Neural progenitor cell (in vitro differentiated cells): ENCODE measurements at regions not wholly inside any gene's neighbourhood (a gene's known extent, or its start where the extent isn't known, plus 50 kb on each side); places are given as distances from the start of the nearest gene placed in this dataset.

Source experiments
- DNase-seq: peaks from one replicate; pipeline ENCODE4 v3.0.0-alpha.2; 2016; ENCODE audit warnings: low spot score
- H2AFZ ChIP-seq: fragments of 200-600 bp; sonication (generic); replicated peaks from 2 replicates; pipeline ENCODE4 v1.6.1; 2016; ENCODE audit warnings: antibody characterized with exemption
- H3F3A ChIP-seq: fragments of 200-600 bp; sonication (generic); 2 replicates; pipeline ENCODE4 v1.6.1; 2016; ENCODE audit warnings: antibody characterized with exemption, low read depth
- H3K27ac ChIP-seq: fragments of 200-600 bp; sonication (generic); 2 replicates; pipeline ENCODE4 v1.5.1; 2016; ENCODE audit warnings: mild to moderate bottlenecking
- H3K27me3 ChIP-seq: fragments of 200-600 bp; sonication (generic); 2 replicates; pipeline ENCODE4 v1.6.1; 2016; ENCODE audit warnings: mild to moderate bottlenecking, moderate library complexity
- H3K36me3 ChIP-seq: fragments of 200-600 bp; sonication (generic); 2 replicates; pipeline ENCODE4 v1.5.1; 2016
- H3K4me1 ChIP-seq: fragments of 200-600 bp; sonication (generic); 2 replicates; pipeline ENCODE4 v1.6.1; 2016; ENCODE audit warnings: mixed run types
- H3K4me2 ChIP-seq: fragments of 200-600 bp; sonication (generic); 2 replicates; pipeline ENCODE4 v1.6.1; 2016
- H3K4me3 ChIP-seq: fragments of 200-600 bp; sonication (generic); 2 replicates; pipeline ENCODE4 v1.5.1; 2016
- H3K79me2 ChIP-seq: fragments of 200-600 bp; sonication (generic); 2 replicates; pipeline ENCODE4 v1.6.1; 2016; ENCODE audit warnings: low read depth
- H3K9ac ChIP-seq: fragments of 200-600 bp; sonication (generic); 2 replicates; pipeline ENCODE4 v1.6.1; 2016
- H3K9me3 ChIP-seq: fragments of 200-600 bp; sonication (generic); 2 replicates; pipeline ENCODE4 v1.5.1; 2016; ENCODE audit warnings: low read depth
- H4K20me1 ChIP-seq: fragments of 200-600 bp; sonication (generic); 2 replicates; pipeline ENCODE4 v1.6.1; 2016; ENCODE audit warnings: low read depth
- H3K27ac Mint-ChIP-seq: 3 replicates; pipeline ENCODE4 v1.8.0; 2021; ENCODE audit warnings: mixed read lengths
- H3K27me3 Mint-ChIP-seq: 2 replicates; pipeline ENCODE4 v1.8.0; 2022; ENCODE audit warnings: low read depth, mild to moderate bottlenecking, inconsistent platforms, moderate library complexity, mixed read lengths; ENCODE audit not compliant: insufficient read depth
- H3K36me3 Mint-ChIP-seq: 3 replicates; pipeline ENCODE4 v1.8.0; 2021; ENCODE audit warnings: mixed read lengths
- H3K4me1 Mint-ChIP-seq: 3 replicates; pipeline ENCODE4 v1.8.0; 2021; ENCODE audit warnings: mixed read lengths
- H3K4me3 Mint-ChIP-seq: 3 replicates; pipeline ENCODE4 v1.8.0; 2021; ENCODE audit warnings: mild to moderate bottlenecking, moderate library complexity, mixed read lengths
- H3K9me3 Mint-ChIP-seq: 3 replicates; pipeline ENCODE4 v1.8.0; 2020; ENCODE audit warnings: mixed read lengths
- CTCF ChIP-seq: fragments of 200-600 bp; sonication (generic); IDR thresholded peaks from 2 replicates; pipeline ENCODE4 v1.5.1; 2017; ENCODE audit warnings: antibody characterized with exemption, mild to moderate bottlenecking
- EZH2 ChIP-seq: fragments of 200-600 bp; sonication (generic); IDR thresholded peaks from 2 replicates; pipeline ENCODE4 v1.6.1; 2017; ENCODE audit warnings: antibody characterized with exemption, mild to moderate bottlenecking, moderate library complexity
- EZH2phosphoT487 ChIP-seq: fragments of 200-600 bp; sonication (generic); IDR thresholded peaks from 2 replicates; pipeline ENCODE4 v1.6.1; 2017; ENCODE audit warnings: antibody characterized with exemption

GRCh38 chr6:14770040-14770439 lies 475.8 kb upstream of the JARID2 start:
- Mint-ChIP-seq H3K4me1 (peaks cover 32% of the 10 kb centered on the region), H3K27ac (peak overlapping the region; percentile 34), H3K27me3 (peaks cover 4% of the 10 kb centered on the region), H3K4me3 (no peak overlapping the region), H3K36me3 (peaks cover 9% of the 10 kb centered on the region), H3K9me3 (peaks cover 13% of the 10 kb centered on the region)
- Histone ChIP-seq H3K79me2 (no peaks in the 10 kb centered on the region), H3F3A (no peaks in the 10 kb centered on the region), H3K27ac (no peak overlapping the region), H3K4me2 (no peak overlapping the region), H3K36me3 (no peaks in the 10 kb centered on the region), H3K9ac (no peak overlapping the region), H4K20me1 (no peaks in the 10 kb centered on the region), H3K9me3 (no peaks in the 10 kb centered on the region), H3K27me3 (no peaks in the 10 kb centered on the region), H3K4me1 (peaks cover 10% of the 10 kb centered on the region), H2AFZ (no peak overlapping the region), H3K4me3 (no peak overlapping the region)
- DNase-seq: no peak
- TF ChIP-seq EZH2phosphoT487 (no peak), EZH2 (no peak), CTCF (no peak)

- Histone ChIP-seq H3K79me2 (no peaks in the 10 kb centered on the region), H3K4me2 (no peak overlapping the region), H4K20me1 (no peaks in the 10 kb centered on the region), H3F3A (no peaks in the 10 kb centered on the region), H3K4me1 (peaks cover 10% of the 10 kb centered on the region), H3K27ac (no peak overlapping the region), H3K9ac (no peak overlapping the region), H3K36me3 (no peaks in the 10 kb centered on the region), H3K9me3 (no peaks in the 10 kb centered on the region), H3K4me3 (no peak overlapping the region), H3K27me3 (no peaks in the 10 kb centered on the region), H2AFZ (no peak overlapping the region)
- H3K4me3 Mint-ChIP-seq: no peak overlapping the region
- H3K27ac Mint-ChIP-seq: peak overlapping the region; percentile 34
- TF ChIP-seq EZH2phosphoT487: no peak
- TF ChIP-seq CTCF: no peak
- TF ChIP-seq EZH2: no peak
- H3K4me1 Mint-ChIP-seq: peaks cover 32% of the 10 kb centered on the region
- H3K27me3 Mint-ChIP-seq: peaks cover 4% of the 10 kb centered on the region
- DNase-seq: no peak
- H3K9me3 Mint-ChIP-seq: peaks cover 13% of the 10 kb centered on the region
- H3K36me3 Mint-ChIP-seq: peaks cover 12% of the 10 kb centered on the region
These were observed 475.3 kb upstream of the JARID2 start for GRCh38 chr6:14770572-14770971.

- Histone ChIP-seq H3K4me3 (no peak overlapping the region), H3K79me2 (no peaks in the 10 kb centered on the region), H3K36me3 (no peaks in the 10 kb centered on the region), H3K27me3 (no peaks in the 10 kb centered on the region), H3K4me2 (no peak overlapping the region), H3K9ac (no peak overlapping the region), H3K4me1 (peaks cover 10% of the 10 kb centered on the region), H3K9me3 (no peaks in the 10 kb centered on the region), H4K20me1 (no peaks in the 10 kb centered on the region), H3F3A (no peaks in the 10 kb centered on the region), H2AFZ (no peak overlapping the region), H3K27ac (no peak overlapping the region)
- Mint-ChIP-seq H3K27me3 (peaks cover 6% of the 10 kb centered on the region), H3K36me3 (peaks cover 15% of the 10 kb centered on the region), H3K9me3 (peaks cover 16% of the 10 kb centered on the region), H3K4me3 (no peak overlapping the region), H3K27ac (no peak overlapping the region), H3K4me1 (peaks cover 32% of the 10 kb centered on the region)
- no peak for DNase-seq
- TF ChIP-seq EZH2phosphoT487: no peak
- no peak for TF ChIP-seq CTCF
- no peak for TF ChIP-seq EZH2
These were observed 474.9 kb upstream of the JARID2 start for GRCh38 chr6:14771016-14771415.
